Stomach (tissue), 8 donors: ENCODE measurements at regions not wholly inside any gene's neighbourhood (a gene's known extent, or its start where the extent isn't known, plus 50 kb on each side); places are given as distances from the start of the nearest gene placed in this dataset.

ENCODE experiments used
- DNase-seq, 2 donors: peaks; one replicate each; pipeline versions ENCODE4 v3.0.0 to v3.0.0-alpha.2; 2013 to 2019
- H3K27ac ChIP-seq, 5 donors: fragments of 200-600 bp in 4 of 5; sonication (generic) in 4 of 5; one replicate each; pipeline ENCODE4 v1.5.1; 2013 to 2019; ENCODE audit warnings: mild to moderate bottlenecking in 1 of 5, moderate library complexity in 1 of 5
- H3K27me3 ChIP-seq, 3 donors: fragments of 200-600 bp; sonication (generic); one replicate each; pipeline ENCODE4 v1.5.1; 2017 to 2019; ENCODE audit warnings: mixed run types in 1 of 3
- H3K36me3 ChIP-seq, 4 donors: fragments of 200-600 bp; sonication (generic); 1 replicate in 3 of 4; 2 replicates in 1 of 4; pipeline ENCODE4 v1.5.1; 2016 to 2019
- H3K4me1 ChIP-seq, 4 donors: fragments of 200-600 bp; sonication (generic); one replicate each; pipeline ENCODE4 v1.5.1; 2016 to 2019
- H3K4me3 ChIP-seq, 4 donors: fragments of 200-600 bp; sonication (generic) in 3 of 4; one replicate each; pipeline ENCODE4 v1.5.1; 2016 to 2019; ENCODE audit warnings: mild to moderate bottlenecking in 1 of 4
- H3K9me3 ChIP-seq, 4 donors: fragments of 200-600 bp; sonication (generic); one replicate each; pipeline ENCODE4 v1.5.1; 2016 to 2019
- CTCF ChIP-seq, 7 experiments: fragments of 450-650 bp in 4 of 7; fragments of 200-600 bp in 3 of 7; sonication (generic) in 3 of 7; IDR thresholded peaks; one replicate each; pipeline ENCODE4 v1.5.1; 2016 to 2019; ENCODE audit warnings: antibody characterized with exemption in 7 of 7, control low read depth in 2 of 7, mild to moderate bottlenecking in 1 of 7
- EP300 ChIP-seq: sonication (generic); formaldehyde crosslinking; IDR thresholded peaks from one replicate; pipeline ENCODE4 v1.6.1; 2017; ENCODE audit warnings: antibody characterized with exemption
- POLR2A ChIP-seq, 4 donors: fragments of 450-650 bp; IDR thresholded peaks; one replicate each; pipeline ENCODE4 v1.6.1; 2016; ENCODE audit warnings: antibody characterized with exemption in 4 of 4, control low read depth in 2 of 4, mild to moderate bottlenecking in 1 of 4, moderate library complexity in 1 of 4
- POLR2AphosphoS5 ChIP-seq, 3 donors: sonication (generic); formaldehyde crosslinking; IDR thresholded peaks; one replicate each; pipeline ENCODE4 v1.6.1; 2016; ENCODE audit warnings: antibody characterized with exemption in 3 of 3
- WGBS, 5 donors: extraction: QIAGEN DNeasy Blood & Tissue Kit in 3 of 5; methylation state at CpG; one replicate each; pipeline versions ENCODE4 v1.1.5 to v1.1.7; 2013 to 2018; 5-methylcytosine and 5-hydroxymethylcytosine counted together
- intact Hi-C: fragments of 100-400 bp; cut with DNase I; formaldehyde crosslinking; loops from one replicate; pipeline ENCODE4 v1.15.1; 2023; ENCODE audit warnings: low total_unique reads
- donor health status: healthy with polysubstance abuse.
- donor health status: Bipolar disorder and iron deficiency.
- donor health status: healthy.

GRCh38 chr3:74787011-74787410 lies 172.6 kb upstream of the CNTN3 start:
- TF ChIP-seq CTCF (IDR thresholded peaks at IDR 0.05): no peak
- TF ChIP-seq POLR2A (IDR thresholded peaks at IDR 0.05): no peak
- no peak for TF ChIP-seq EP300
- TF ChIP-seq POLR2AphosphoS5 (IDR thresholded peaks at IDR 0.05): no peak
- no peak for DNase-seq
- Histone ChIP-seq H3K27me3 (no peaks in the 10 kb centered on the region), H3K9me3 (no peaks in the 10 kb centered on the region), H3K27ac (no peak overlapping the region), H3K4me1 (no peaks in the 10 kb centered on the region), H3K36me3 (no peaks in the 10 kb centered on the region), H3K4me3 (no peak overlapping the region)
- intact Hi-C loops: no loop called here

GRCh38 chr3:74771401-74771800 lies 156.9 kb upstream of the CNTN3 start:
- Histone ChIP-seq H3K36me3 (no peaks in the 10 kb centered on the region), H3K4me1 (no peaks in the 10 kb centered on the region), H3K9me3 (peaks cover 0 to 6% (median 0%) of the 10 kb centered on the region in 4 donors), H3K27ac (no peak overlapping the region), H3K4me3 (no peak overlapping the region), H3K27me3 (no peaks in the 10 kb centered on the region)
- intact Hi-C loops: no loop called here
- TF ChIP-seq EP300 (no peak), POLR2AphosphoS5 (IDR thresholded peaks at IDR 0.05) (no peak), CTCF (IDR thresholded peaks at IDR 0.05) (no peak), POLR2A (IDR thresholded peaks at IDR 0.05) (no peak)
- no peak for DNase-seq
- 72 to 80% (median 74%) methylated on average over 2 of the region's 2 CpGs for WGBS, 5 donors

GRCh38 chr3:74768010-74768409 lies 153.6 kb upstream of the CNTN3 start:
- Histone ChIP-seq H3K27ac (no peak overlapping the region), H3K9me3 (peaks cover 0 to 10% (median 0%) of the 10 kb centered on the region in 4 donors), H3K4me3 (no peak overlapping the region), H3K4me1 (no peaks in the 10 kb centered on the region), H3K27me3 (no peaks in the 10 kb centered on the region), H3K36me3 (no peaks in the 10 kb centered on the region)
- no peak for DNase-seq
- TF ChIP-seq POLR2A (IDR thresholded peaks at IDR 0.05): no peak
- intact Hi-C loops: no loop called here
- 30 to 53% (median 39%) methylated on average over 1 of the region's 1 CpG for WGBS, 5 donors

- no peaks in the 10 kb centered on the region for H3K27me3 ChIP-seq
- intact Hi-C loops: no loop called here
- peaks cover 0 to 10% (median 0%) of the 10 kb centered on the region in 4 donors for H3K9me3 ChIP-seq
- H3K4me3 ChIP-seq: no peak overlapping the region
- H3K27ac ChIP-seq: no peak overlapping the region
- no peaks in the 10 kb centered on the region for H3K36me3 ChIP-seq
- TF ChIP-seq CTCF (IDR thresholded peaks at IDR 0.05): no peak
- TF ChIP-seq EP300: no peak
- no peak for TF ChIP-seq POLR2A (IDR thresholded peaks at IDR 0.05)
- no peak for TF ChIP-seq POLR2AphosphoS5 (IDR thresholded peaks at IDR 0.05)
- no peak for DNase-seq
- H3K4me1 ChIP-seq: no peaks in the 10 kb centered on the region
- WGBS, 5 donors: 69 to 77% (median 73%) methylated on average over 4 of the region's 4 CpGs
These were observed 151.9 kb upstream of the CNTN3 start for GRCh38 chr3:74766405-74766804.

DNA sequence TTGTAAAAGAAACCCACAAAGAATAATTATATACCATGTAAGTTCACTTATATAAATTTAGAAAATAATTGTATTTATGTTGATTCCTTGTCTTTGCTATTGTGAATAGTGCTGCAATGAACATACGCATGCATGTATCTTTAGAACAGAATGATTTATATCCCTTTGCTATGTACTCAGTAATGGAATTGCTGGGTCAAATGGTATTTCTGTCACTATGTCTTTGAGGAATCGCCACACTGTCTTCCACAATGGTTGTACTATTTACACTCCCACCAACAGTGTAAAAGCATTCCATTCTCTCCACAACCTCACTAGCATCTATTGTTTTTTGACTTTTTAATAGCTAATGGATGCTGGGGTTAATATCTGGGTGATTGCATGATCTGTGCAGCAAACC lies 149.4 kb upstream of the CNTN3 start:
- Histone ChIP-seq H3K4me3 (no peak overlapping the region), H3K36me3 (no peaks in the 10 kb centered on the region), H3K9me3 (peaks cover 0 to 10% (median 0%) of the 10 kb centered on the region in 4 donors), H3K27me3 (no peaks in the 10 kb centered on the region), H3K4me1 (no peaks in the 10 kb centered on the region), H3K27ac (no peak overlapping the region)
- 70 to 76% (median 72%) methylated on average over 2 of the region's 2 CpGs for WGBS, 5 donors
- no peak for DNase-seq
- TF ChIP-seq EP300: no peak
- TF ChIP-seq POLR2A (IDR thresholded peaks at IDR 0.05): no peak
- intact Hi-C loops: no loop called here
